CD8-positive, alpha-beta memory T cell (primary cell): ENCODE measurements at regions not wholly inside any gene's neighbourhood (a gene's known extent, or its start where the extent isn't known, plus 50 kb on each side); places are given as distances from the start of the nearest gene placed in this dataset.

Experiments used
- CTCF ChIA-PET: fragments of 350-600 bp; sonication (Branson Sonifier 250); formaldehyde crosslinking; loops from one replicate; lab custom pipeline; 2021; ENCODE audit warnings: antibody characterized with exemption; lab: Charles Lee
- POLR2A ChIA-PET: fragments of 350-600 bp; sonication (Branson Sonifier 250); formaldehyde crosslinking; loops from one replicate; lab custom pipeline; 2021; ENCODE audit warnings: antibody characterized with exemption; lab: Charles Lee
- DNase-seq, 5 donors: peaks; one replicate each; pipeline versions ENCODE4 v3.0.0 to v3.0.0-alpha.2; 2020 to 2022; ENCODE audit warnings: mixed read lengths in 1 of 5
- H3K27ac ChIP-seq: one replicate; pipeline ENCODE4 v1.7.0; 2013; ENCODE audit warnings: low read depth, mild to moderate bottlenecking, low read length, moderate library complexity
- H3K27me3 ChIP-seq: 2 replicates; pipeline ENCODE4 v1.7.0; 2013; ENCODE audit warnings: low read length, mild to moderate bottlenecking; ENCODE audit not compliant: insufficient read depth, poor library complexity, severe bottlenecking
- H3K36me3 ChIP-seq: 2 replicates; pipeline ENCODE4 v1.7.0; 2013; ENCODE audit warnings: mild to moderate bottlenecking, low read length, moderate library complexity; ENCODE audit not compliant: insufficient read depth
- H3K4me1 ChIP-seq: 2 replicates; pipeline ENCODE4 v1.7.0; 2013; ENCODE audit warnings: mild to moderate bottlenecking, low read length, moderate library complexity; ENCODE audit not compliant: insufficient read depth
- H3K4me3 ChIP-seq: 2 replicates; pipeline ENCODE4 v1.7.0; 2013; ENCODE audit warnings: mild to moderate bottlenecking, low read length
- H3K9me3 ChIP-seq: 2 replicates; pipeline ENCODE4 v1.7.0; 2013; ENCODE audit warnings: mild to moderate bottlenecking, low read length
- H3K27ac Mint-ChIP-seq, 8 donors: one replicate each; pipeline ENCODE4 v1.8.0; 2020 to 2021; ENCODE audit warnings: mixed read lengths in 8 of 8, mild to moderate bottlenecking in 6 of 8, inconsistent platforms in 3 of 8, moderate library complexity in 3 of 8
- H3K27me3 Mint-ChIP-seq, 2 donors: one replicate each; pipeline ENCODE4 v1.8.0; 2020 to 2021; ENCODE audit warnings: mixed read lengths in 2 of 2, mild to moderate bottlenecking in 1 of 2, moderate library complexity in 1 of 2
- H3K36me3 Mint-ChIP-seq, 3 donors: one replicate each; pipeline ENCODE4 v1.8.0; 2020 to 2021; ENCODE audit warnings: mixed read lengths in 3 of 3, inconsistent platforms in 1 of 3, mild to moderate bottlenecking in 1 of 3
- H3K4me1 Mint-ChIP-seq, 3 donors: one replicate each; pipeline ENCODE4 v1.8.0; 2020 to 2021; ENCODE audit warnings: mixed read lengths in 3 of 3, inconsistent platforms in 1 of 3, mild to moderate bottlenecking in 1 of 3
- H3K4me3 Mint-ChIP-seq, 7 donors: one replicate each; pipeline ENCODE4 v1.8.0; 2020 to 2021; ENCODE audit warnings: mixed read lengths in 7 of 7, mild to moderate bottlenecking in 6 of 7, moderate library complexity in 4 of 7, inconsistent platforms in 2 of 7
- H3K9me3 Mint-ChIP-seq, 5 donors: one replicate each; pipeline ENCODE4 v1.8.0; 2020 to 2022; ENCODE audit warnings: mixed read lengths in 5 of 5, mild to moderate bottlenecking in 3 of 5, moderate library complexity in 2 of 5, inconsistent platforms in 1 of 5

- H3K36me3 Mint-ChIP-seq: no peaks in the 10 kb centered on the region
- H3K36me3 ChIP-seq: no peaks in the 10 kb centered on the region
- no peak overlapping the region for H3K4me3 Mint-ChIP-seq
- peak in 1 of 5 donors; percentile 1 for DNase-seq
- peaks cover 0 to 2% of the 10 kb centered on the region in 2 donors for H3K27me3 Mint-ChIP-seq
- H3K27ac Mint-ChIP-seq: no peak overlapping the region
- CTCF ChIA-PET: interaction anchor here (1.3 to 1.5 kb wide), 3 partner anchors 18 to 177 kb away, joined by 3 to 9 read pairs (median 3); no protein-coding TSS in a partner anchor
- no peak overlapping the region for H3K4me3 ChIP-seq
- H3K27ac ChIP-seq: no peak overlapping the region
- no peaks in the 10 kb centered on the region for H3K4me1 ChIP-seq
- POLR2A ChIA-PET: no interaction called here
- H3K27me3 ChIP-seq: no peaks in the 10 kb centered on the region
- H3K9me3 ChIP-seq: no peaks in the 10 kb centered on the region
- H3K4me1 Mint-ChIP-seq: peaks cover 0 to under 1% (median 0%) of the 10 kb centered on the region in 3 donors
- H3K9me3 Mint-ChIP-seq: peaks cover 0 to 22% (median 2%) of the 10 kb centered on the region in 5 donors
These were observed 261.6 kb upstream of the LMCD1 start for GRCh38 chr3:8239718-8240695.

GRCh38 chr3:8246070-8246469, 255.6 kb upstream of the LMCD1 start:
- ChIA-PET POLR2A (no interaction called here), CTCF (no interaction called here)
- no peak overlapping the region for H3K27ac Mint-ChIP-seq
- H3K4me3 ChIP-seq: no peak overlapping the region
- no peak overlapping the region for H3K27ac ChIP-seq
- no peaks in the 10 kb centered on the region for H3K36me3 ChIP-seq
- H3K36me3 Mint-ChIP-seq: no peaks in the 10 kb centered on the region
- no peaks in the 10 kb centered on the region for H3K9me3 ChIP-seq
- peaks cover 3 to 11% of the 10 kb centered on the region in 2 donors for H3K27me3 Mint-ChIP-seq
- H3K4me3 Mint-ChIP-seq: no peak overlapping the region
- no peaks in the 10 kb centered on the region for H3K27me3 ChIP-seq
- H3K4me1 ChIP-seq: no peaks in the 10 kb centered on the region
- no peak for DNase-seq
- H3K9me3 Mint-ChIP-seq: peaks cover 0 to 21% (median 2%) of the 10 kb centered on the region in 5 donors
- H3K4me1 Mint-ChIP-seq: no peaks in the 10 kb centered on the region

- Mint-ChIP-seq H3K4me3 (no peak overlapping the region), H3K4me1 (no peaks in the 10 kb centered on the region), H3K9me3 (no peaks in the 10 kb centered on the region), H3K36me3 (no peaks in the 10 kb centered on the region), H3K27ac (no peak overlapping the region), H3K27me3 (peaks cover 6 to 11% of the 10 kb centered on the region in 2 donors)
- no peaks in the 10 kb centered on the region for H3K27me3 ChIP-seq
- ChIA-PET POLR2A (no interaction called here), CTCF (no interaction called here)
- no peaks in the 10 kb centered on the region for H3K36me3 ChIP-seq
- H3K27ac ChIP-seq: no peak overlapping the region
- no peaks in the 10 kb centered on the region for H3K4me1 ChIP-seq
- no peaks in the 10 kb centered on the region for H3K9me3 ChIP-seq
- DNase-seq: no peak
- no peak overlapping the region for H3K4me3 ChIP-seq
These were observed 248.4 kb upstream of the LMCD1 start for GRCh38 chr3:8253201-8253600.

GRCh38 chr3:8254489-8254888, 247.1 kb upstream of the LMCD1 start:
- Histone ChIP-seq H3K4me1 (no peaks in the 10 kb centered on the region), H3K4me3 (no peak overlapping the region), H3K27ac (no peak overlapping the region), H3K27me3 (no peaks in the 10 kb centered on the region), H3K9me3 (no peaks in the 10 kb centered on the region), H3K36me3 (no peaks in the 10 kb centered on the region)
- Mint-ChIP-seq H3K9me3 (no peaks in the 10 kb centered on the region), H3K4me1 (no peaks in the 10 kb centered on the region), H3K36me3 (no peaks in the 10 kb centered on the region), H3K27me3 (peaks cover 4 to 11% of the 10 kb centered on the region in 2 donors), H3K27ac (peak overlapping the region in 1 of 8 donors; percentile 64), H3K4me3 (no peak overlapping the region)
- no peak for DNase-seq
- CTCF ChIA-PET: no interaction called here
- POLR2A ChIA-PET: no interaction called here

GRCh38 chr3:8255725-8256124, 245.9 kb upstream of the LMCD1 start:
- H3K9me3 Mint-ChIP-seq: peaks cover 0 to 5% (median 3%) of the 10 kb centered on the region in 5 donors
- Histone ChIP-seq H3K27ac (no peak overlapping the region), H3K4me3 (no peak overlapping the region), H3K4me1 (no peaks in the 10 kb centered on the region), H3K27me3 (no peaks in the 10 kb centered on the region), H3K9me3 (no peaks in the 10 kb centered on the region), H3K36me3 (no peaks in the 10 kb centered on the region)
- no peak for DNase-seq
- POLR2A ChIA-PET: no interaction called here
- peaks cover 4 to 5% of the 10 kb centered on the region in 2 donors for H3K27me3 Mint-ChIP-seq
- H3K4me1 Mint-ChIP-seq: no peaks in the 10 kb centered on the region
- no peak overlapping the region for H3K4me3 Mint-ChIP-seq
- no peaks in the 10 kb centered on the region for H3K36me3 Mint-ChIP-seq
- no peak overlapping the region for H3K27ac Mint-ChIP-seq
- CTCF ChIA-PET: no interaction called here

- Histone ChIP-seq H3K9me3 (no peaks in the 10 kb centered on the region), H3K36me3 (no peaks in the 10 kb centered on the region), H3K4me1 (no peaks in the 10 kb centered on the region), H3K27me3 (no peaks in the 10 kb centered on the region), H3K27ac (no peak overlapping the region), H3K4me3 (no peak overlapping the region)
- H3K4me1 Mint-ChIP-seq: no peaks in the 10 kb centered on the region
- ChIA-PET CTCF (interaction anchor here (0.6 kb wide), 1 partner anchor 32 kb away, joined by 5 read pairs; no protein-coding TSS in a partner anchor), POLR2A (no interaction called here)
- H3K27ac Mint-ChIP-seq: no peak overlapping the region
- no peak overlapping the region for H3K4me3 Mint-ChIP-seq
- peaks cover 2 to 10% (median 7%) of the 10 kb centered on the region in 5 donors for H3K9me3 Mint-ChIP-seq
- H3K27me3 Mint-ChIP-seq: peaks cover 3 to 4% of the 10 kb centered on the region in 2 donors
- no peaks in the 10 kb centered on the region for H3K36me3 Mint-ChIP-seq
- DNase-seq: no peak
These were observed 245.1 kb upstream of the LMCD1 start for GRCh38 chr3:8256441-8257071.

- H3K4me1 Mint-ChIP-seq: no peaks in the 10 kb centered on the region
- H3K4me3 ChIP-seq: no peak overlapping the region
- ChIA-PET CTCF (no interaction called here), POLR2A (no interaction called here)
- no peaks in the 10 kb centered on the region for H3K36me3 Mint-ChIP-seq
- H3K9me3 Mint-ChIP-seq: peaks cover 4 to 17% (median 9%) of the 10 kb centered on the region in 5 donors
- no peak overlapping the region for H3K27ac Mint-ChIP-seq
- H3K4me1 ChIP-seq: no peaks in the 10 kb centered on the region
- DNase-seq: no peak
- H3K27me3 ChIP-seq: no peaks in the 10 kb centered on the region
- no peak overlapping the region for H3K27ac ChIP-seq
- H3K4me3 Mint-ChIP-seq: no peak overlapping the region
- peaks cover 13 to 22% of the 10 kb centered on the region in 2 donors for H3K27me3 Mint-ChIP-seq
- H3K36me3 ChIP-seq: no peaks in the 10 kb centered on the region
- H3K9me3 ChIP-seq: no peaks in the 10 kb centered on the region
These were observed 240.6 kb upstream of the LMCD1 start for GRCh38 chr3:8261018-8261417.

GRCh38 chr3:8266730-8267131, 234.9 kb upstream of the LMCD1 start:
- Histone ChIP-seq H3K36me3 (no peaks in the 10 kb centered on the region), H3K27ac (no peak overlapping the region), H3K9me3 (no peaks in the 10 kb centered on the region), H3K27me3 (no peaks in the 10 kb centered on the region), H3K4me1 (no peaks in the 10 kb centered on the region), H3K4me3 (no peak overlapping the region)
- no peaks in the 10 kb centered on the region for H3K36me3 Mint-ChIP-seq
- ChIA-PET POLR2A (no interaction called here), CTCF (no interaction called here)
- H3K9me3 Mint-ChIP-seq: peaks cover 0 to 5% (median 3%) of the 10 kb centered on the region in 5 donors
- no peak for DNase-seq
- H3K27me3 Mint-ChIP-seq: peaks cover 16 to 33% of the 10 kb centered on the region in 2 donors
- H3K4me1 Mint-ChIP-seq: no peaks in the 10 kb centered on the region
- H3K27ac Mint-ChIP-seq: no peak overlapping the region
- no peak overlapping the region for H3K4me3 Mint-ChIP-seq
